Ovary (tissue), 7 donors: ENCODE measurements at regions not wholly inside any gene's neighbourhood (a gene's known extent, or its start where the extent isn't known, plus 50 kb on each side); places are given as distances from the start of the nearest gene placed in this dataset.
A peak's percentile ranks its signal among the peaks of the same experiment; 100 is the strongest.

Experiments
- DNase-seq, 5 donors: peaks; one replicate each; pipeline ENCODE4 v3.0.0-alpha.2; 2019 to 2020
- H3K27ac ChIP-seq, 2 donors: fragments of 200-600 bp; one replicate each; pipeline versions ENCODE4 v1.5.1 to v1.8.0; 2019 to 2022
- H3K27me3 ChIP-seq: fragments of 200-600 bp; one replicate; pipeline ENCODE4 v1.8.0; 2022
- H3K36me3 ChIP-seq: fragments of 200-600 bp; sonication (generic); one replicate; pipeline ENCODE4 v1.5.1; 2019
- H3K4me1 ChIP-seq: one replicate; pipeline ENCODE4 v1.8.1; 2013; ENCODE audit warnings: mild to moderate bottlenecking, moderate library complexity; ENCODE audit not compliant: insufficient read depth
- H3K4me3 ChIP-seq: fragments of 200-600 bp; sonication (generic); one replicate; pipeline ENCODE4 v1.5.1; 2017
- H3K9me3 ChIP-seq, 2 donors: fragments of 200-600 bp in 1 of 2; sonication (generic) in 1 of 2; one replicate each; pipeline versions ENCODE4 v1.5.1 to v1.8.1; 2013 to 2019; ENCODE audit warnings: mild to moderate bottlenecking in 1 of 2, moderate library complexity in 1 of 2
- CTCF ChIP-seq, 3 donors: fragments of 450-650 bp in 2 of 3; fragments of 200-600 bp in 1 of 3; IDR thresholded peaks; one replicate each; pipeline versions ENCODE4 v1.5.1 to v1.8.0; 2016 to 2022; ENCODE audit warnings: antibody characterized with exemption in 3 of 3, mild to moderate bottlenecking in 1 of 3
- EP300 ChIP-seq: sonication (generic); formaldehyde crosslinking; IDR thresholded peaks from one replicate; pipeline ENCODE4 v1.6.1; 2017; ENCODE audit warnings: antibody characterized with exemption
- POLR2A ChIP-seq: fragments of 450-650 bp; IDR thresholded peaks from one replicate; pipeline ENCODE4 v1.6.1; 2017; ENCODE audit warnings: antibody characterized with exemption, mild to moderate bottlenecking, moderate library complexity
- WGBS, 3 donors: extraction: QIAGEN DNeasy Blood & Tissue Kit in 1 of 3; methylation state at CpG; one replicate each; pipeline versions ENCODE4 v1.1.5 to v1.1.7; 2013 to 2017; 5-methylcytosine and 5-hydroxymethylcytosine counted together
- intact Hi-C, 4 donors: fragments of 100-400 bp; cut with DNase I; formaldehyde crosslinking; loops; one replicate each; pipeline versions ENCODE4 v1.11.0 to v1.15.1; 2022 to 2023
- donor health status: DM: no; HTN: no; CAD: no; lungs with moderate emphysema.
- donor health status: DM: no; HTN: no; CAD: no.
- donor health status: Bipolar disorder and iron deficiency.
- donor health status: DM: no; HTN: no; CAD: no.
- donor health status: DM: yes; HTN: yes; CAD: no.

- no peaks in the 10 kb centered on the region for H3K27me3 ChIP-seq
- intact Hi-C loops: no loop called here
- H3K27ac ChIP-seq: peak overlapping the region in 1 of 2 donors; percentile 14
- 47 to 50% (median 47%) methylated on average over 9 of the region's 9 CpGs for WGBS, 3 donors
- DNase-seq: no peak
- TF ChIP-seq EP300 (no peak), POLR2A (no peak), CTCF (IDR thresholded peaks at IDR 0.05) (no peak)
- no peak overlapping the region for H3K4me3 ChIP-seq
- no peaks in the 10 kb centered on the region for H3K36me3 ChIP-seq
- no peaks in the 10 kb centered on the region for H3K9me3 ChIP-seq
- peaks cover 8% of the 10 kb centered on the region for H3K4me1 ChIP-seq
Observed at GRCh38 chr14:49988080-49988990, 95.5 kb downstream of the ARF6 start.

GRCh38 chr14:49989966-49990365 is 97.1 kb downstream of the ARF6 start:
- 92 to 94% (median 92%) methylated on average over 2 of the region's 2 CpGs for WGBS, 3 donors
- Histone ChIP-seq H3K4me3 (no peak overlapping the region), H3K27ac (no peak overlapping the region), H3K27me3 (no peaks in the 10 kb centered on the region), H3K4me1 (peaks cover 8% of the 10 kb centered on the region), H3K9me3 (no peaks in the 10 kb centered on the region), H3K36me3 (no peaks in the 10 kb centered on the region)
- no peak for DNase-seq
- TF ChIP-seq CTCF (IDR thresholded peaks at IDR 0.05) (no peak), EP300 (no peak), POLR2A (no peak)
- intact Hi-C loops: no loop called here

GRCh38 chr14:49991491-49991890 is 98.6 kb downstream of the ARF6 start:
- H3K27me3 ChIP-seq: no peaks in the 10 kb centered on the region
- no peak for TF ChIP-seq POLR2A
- TF ChIP-seq CTCF (IDR thresholded peaks at IDR 0.05): no peak
- no peak for TF ChIP-seq EP300
- no peak overlapping the region for H3K27ac ChIP-seq
- WGBS, 3 donors: 68 to 85% (median 79%) methylated on average over 4 of the region's 4 CpGs
- peaks cover 6% of the 10 kb centered on the region for H3K4me1 ChIP-seq
- no peaks in the 10 kb centered on the region for H3K36me3 ChIP-seq
- no peak for DNase-seq
- intact Hi-C loops: no loop called here
- H3K4me3 ChIP-seq: no peak overlapping the region
- H3K9me3 ChIP-seq: no peaks in the 10 kb centered on the region

- intact Hi-C loops: no loop called here
- H3K4me1 ChIP-seq: peaks cover 4% of the 10 kb centered on the region
Observed at GRCh38 chr14:49992036-49992435, 99.2 kb downstream of the ARF6 start.

More at GRCh38 chr14:49992036-49992435, 99.2 kb downstream of the ARF6 start:
- 94 to 95% (median 95%) methylated on average over 7 of the region's 7 CpGs for WGBS, 3 donors
- Histone ChIP-seq H3K4me3 (no peak overlapping the region), H3K27me3 (no peaks in the 10 kb centered on the region), H3K27ac (no peak overlapping the region), H3K36me3 (no peaks in the 10 kb centered on the region), H3K9me3 (no peaks in the 10 kb centered on the region)
- no peak for DNase-seq
- no peak for TF ChIP-seq CTCF (IDR thresholded peaks at IDR 0.05)
- no peak for TF ChIP-seq POLR2A
- TF ChIP-seq EP300: no peak
